T-cell (primary cell): ENCODE measurements at regions not wholly inside any gene's neighbourhood (a gene's known extent, or its start where the extent isn't known, plus 50 kb on each side); places are given as distances from the start of the nearest gene placed in this dataset.
"Not testable (repeated sequence)": the region's sequence is repeated elsewhere in the genome, so short reads cannot be mapped to it uniquely, and the experiment has no call there.

Experiments used
- ATAC-seq, 4 experiments: fragments of 200-7000 bp in 3 of 4; fragments of 150-1000 bp in 1 of 4; cut with Tn5 transposase; replicated peaks in 1 of 4; 1 replicate in 3 of 4; 2 replicates in 1 of 4; pipeline ENCODE4 v1.10.0; 2021; ENCODE audit warnings: moderate library complexity in 3 of 4, mild to moderate bottlenecking in 2 of 4, moderate number of reproducible peaks in 1 of 4
- CTCF ChIA-PET, 2 donors: fragments of 300-600 bp; sonication (Branson Sonifier 250); formaldehyde crosslinking; loops; one replicate each; lab custom pipeline; 2022; ENCODE audit warnings: antibody characterized with exemption in 2 of 2; lab: Charles Lee
- POLR2A ChIA-PET, 2 donors: fragments of 300-600 bp; sonication (Branson Sonifier 250); formaldehyde crosslinking; loops; one replicate each; lab custom pipeline; 2022; ENCODE audit warnings: antibody characterized with exemption in 2 of 2; lab: Charles Lee
- DNase-seq, 35 experiments: peaks; one replicate each; pipeline versions ENCODE4 v3.0.0 to v3.0.0-alpha.2; 2013 to 2023
- H3K27ac ChIP-seq: one replicate; pipeline ENCODE4 v1.5.1; 2013; ENCODE audit warnings: low read length
- H3K27me3 ChIP-seq, 2 experiments: replicated peaks in 1 of 2; 1 replicate in 1 of 2; 2 replicates in 1 of 2; pipeline versions ENCODE4 v1.6.1 to v1.7.0; 2013; ENCODE audit warnings: low read length in 1 of 2, mixed read lengths in 1 of 2; ENCODE audit not compliant: control insufficient read depth in 2 of 2, insufficient read depth in 2 of 2; ENCODE audit errors: extremely low read depth in 1 of 2
- H3K36me3 ChIP-seq, 2 donors: 1 replicate in 1 of 2; 2 replicates in 1 of 2; pipeline versions ENCODE4 v1.6.1 to v1.7.0; 2013; ENCODE audit warnings: low read length in 1 of 2; ENCODE audit not compliant: control insufficient read depth in 2 of 2, insufficient read depth in 1 of 2; ENCODE audit errors: extremely low read depth in 1 of 2
- H3K4me1 ChIP-seq, 2 experiments: 1 replicate in 1 of 2; 2 replicates in 1 of 2; pipeline versions ENCODE4 v1.6.1 to v1.7.0; 2013; ENCODE audit warnings: low read length in 2 of 2, mixed read lengths in 1 of 2; ENCODE audit not compliant: insufficient read depth in 2 of 2, control insufficient read depth in 1 of 2; ENCODE audit errors: extremely low read depth in 1 of 2
- H3K4me3 ChIP-seq, 2 donors: 1 replicate in 1 of 2; 2 replicates in 1 of 2; pipeline versions ENCODE4 v1.5.1 to v1.7.0; 2013; ENCODE audit warnings: mild to moderate bottlenecking in 2 of 2, low read length in 1 of 2, moderate library complexity in 1 of 2; ENCODE audit not compliant: control insufficient read depth in 1 of 2; ENCODE audit errors: extremely low read depth in 1 of 2
- H3K9me3 ChIP-seq: 2 replicates; pipeline ENCODE4 v1.7.0; 2013
- H3K27ac Mint-ChIP-seq, 2 donors: one replicate each; pipeline ENCODE4 v1.8.0; 2020 to 2021; ENCODE audit warnings: mild to moderate bottlenecking in 2 of 2, mixed read lengths in 2 of 2
- H3K27me3 Mint-ChIP-seq, 2 donors: one replicate each; pipeline ENCODE4 v1.8.0; 2021 to 2022; ENCODE audit warnings: mixed read lengths in 2 of 2
- H3K36me3 Mint-ChIP-seq: one replicate; pipeline ENCODE4 v1.8.0; 2021; ENCODE audit warnings: mixed read lengths
- H3K4me1 Mint-ChIP-seq, 3 donors: one replicate each; pipeline ENCODE4 v1.8.0; 2020 to 2022; ENCODE audit warnings: mixed read lengths in 3 of 3, mild to moderate bottlenecking in 1 of 3
- H3K4me3 Mint-ChIP-seq, 3 donors: one replicate each; pipeline ENCODE4 v1.8.0; 2020 to 2022; ENCODE audit warnings: mild to moderate bottlenecking in 3 of 3, mixed read lengths in 3 of 3, moderate library complexity in 3 of 3
- H3K9me3 Mint-ChIP-seq, 3 donors: one replicate each; pipeline ENCODE4 v1.8.0; 2020 to 2022; ENCODE audit warnings: mixed read lengths in 3 of 3
- WGBS: methylation state at CpG from one replicate; pipeline ENCODE4 v1.1.5; 2013; ENCODE audit warnings: missing lambda C conversion rate; ENCODE audit not compliant: insufficient coverage; 5-methylcytosine and 5-hydroxymethylcytosine counted together

GRCh38 chrX:119334468-119335050, 64.6 kb upstream of the SLC25A43 start:
- H3K9me3 ChIP-seq, POLR2A ChIA-PET, H3K4me3 Mint-ChIP-seq, H3K27me3 Mint-ChIP-seq, H3K27ac Mint-ChIP-seq, H3K27me3 ChIP-seq, CTCF ChIA-PET, H3K36me3 ChIP-seq, ATAC-seq, H3K4me1 Mint-ChIP-seq, H3K4me1 ChIP-seq, H3K27ac ChIP-seq, H3K9me3 Mint-ChIP-seq, DNase-seq, H3K36me3 Mint-ChIP-seq, H3K4me3 ChIP-seq: not testable (repeated sequence)
- no CpG with 5 or more reads among the region's 20 CpGs for WGBS

GRCh38 chrX:119337201-119337600, 61.9 kb upstream of the SLC25A43 start:
- no peaks in the 10 kb centered on the region for H3K9me3 ChIP-seq
- ChIA-PET CTCF (no interaction called here), POLR2A (no interaction called here)
- H3K4me3 ChIP-seq = no peak overlapping the region
- H3K27ac ChIP-seq = no peak overlapping the region
- H3K4me1 ChIP-seq = no peaks in the 10 kb centered on the region
- no peaks in the 10 kb centered on the region for H3K36me3 ChIP-seq
- H3K27me3 ChIP-seq = no peaks in the 10 kb centered on the region
- H3K9me3 Mint-ChIP-seq = peaks cover 0 to 5% (median 3%) of the 10 kb centered on the region in 3 donors
- WGBS = no CpG with 5 or more reads among the region's 4 CpGs
- H3K36me3 Mint-ChIP-seq = no peaks in the 10 kb centered on the region
- no peak for ATAC-seq
- peaks cover 0 to 18% of the 10 kb centered on the region in 2 donors for H3K27me3 Mint-ChIP-seq
- no peak overlapping the region for H3K4me3 Mint-ChIP-seq
- no peaks in the 10 kb centered on the region for H3K4me1 Mint-ChIP-seq
- DNase-seq = no peak
- H3K27ac Mint-ChIP-seq = no peak overlapping the region

- H3K9me3 Mint-ChIP-seq = peaks cover 0 to 5% (median 3%) of the 10 kb centered on the region in 3 donors
- no peak overlapping the region for H3K4me3 Mint-ChIP-seq
- DNase-seq = no peak
- CTCF ChIA-PET = no interaction called here
- Histone ChIP-seq H3K27me3 (no peaks in the 10 kb centered on the region), H3K36me3 (no peaks in the 10 kb centered on the region), H3K4me3 (no peak overlapping the region), H3K4me1 (no peaks in the 10 kb centered on the region), H3K9me3 (no peaks in the 10 kb centered on the region), H3K27ac (no peak overlapping the region)
- WGBS = 73% methylated on average over 3 of the region's 6 CpGs
- ATAC-seq = no peak
- H3K27ac Mint-ChIP-seq = no peak overlapping the region
- H3K27me3 Mint-ChIP-seq = peaks cover 0 to 37% of the 10 kb centered on the region in 2 donors
- no peaks in the 10 kb centered on the region for H3K4me1 Mint-ChIP-seq
- POLR2A ChIA-PET = no interaction called here
- H3K36me3 Mint-ChIP-seq = no peaks in the 10 kb centered on the region
These were observed 58.4 kb upstream of the SLC25A43 start for GRCh38 chrX:119340606-119341205.

GRCh38 chrX:119343856-119344255, 55.3 kb upstream of the SLC25A43 start:
- H3K36me3 ChIP-seq = no peaks in the 10 kb centered on the region
- H3K4me1 ChIP-seq = no peaks in the 10 kb centered on the region
- H3K4me1 Mint-ChIP-seq = no peaks in the 10 kb centered on the region

More at GRCh38 chrX:119343856-119344255, 55.3 kb upstream of the SLC25A43 start:
- H3K36me3 Mint-ChIP-seq = no peaks in the 10 kb centered on the region
- Histone ChIP-seq H3K9me3 (no peaks in the 10 kb centered on the region), H3K27ac (no peak overlapping the region), H3K4me3 (no peak overlapping the region), H3K27me3 (no peaks in the 10 kb centered on the region)
- no peak for DNase-seq
- ATAC-seq = no peak
- ChIA-PET POLR2A (no interaction called here), CTCF (no interaction called here)
- no peak overlapping the region for H3K27ac Mint-ChIP-seq
- H3K4me3 Mint-ChIP-seq = no peak overlapping the region
- H3K9me3 Mint-ChIP-seq = peaks cover 0 to 4% (median 3%) of the 10 kb centered on the region in 3 donors
- peaks cover 2 to 50% of the 10 kb centered on the region in 2 donors for H3K27me3 Mint-ChIP-seq
